ENCODE measurements at regions not wholly inside any gene's neighbourhood (a gene's known extent, or its start where the extent isn't known, plus 50 kb on each side); places are given as distances from the start of the nearest gene placed in this dataset.

DNA sequence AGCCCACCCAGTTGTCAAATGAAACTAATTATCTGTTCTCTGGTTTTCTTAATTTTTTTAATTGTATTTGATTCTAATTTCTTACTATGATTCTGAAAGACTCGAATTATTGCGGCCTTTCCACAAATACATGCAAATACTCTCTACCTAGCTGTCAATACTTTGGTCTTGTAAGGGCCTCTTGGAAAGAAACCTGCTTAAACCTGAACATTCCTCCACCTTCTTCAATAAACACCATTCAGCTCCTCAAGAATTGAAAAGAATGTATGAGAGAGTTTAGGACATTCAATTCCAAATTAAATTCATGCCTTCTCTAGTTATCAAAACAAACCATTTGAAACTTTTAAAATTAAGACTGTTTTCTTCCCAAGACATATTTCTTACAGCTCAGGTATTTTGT is 385.9 kb upstream of the NOCT start:
- TF ChIP-seq, protein P1, sequence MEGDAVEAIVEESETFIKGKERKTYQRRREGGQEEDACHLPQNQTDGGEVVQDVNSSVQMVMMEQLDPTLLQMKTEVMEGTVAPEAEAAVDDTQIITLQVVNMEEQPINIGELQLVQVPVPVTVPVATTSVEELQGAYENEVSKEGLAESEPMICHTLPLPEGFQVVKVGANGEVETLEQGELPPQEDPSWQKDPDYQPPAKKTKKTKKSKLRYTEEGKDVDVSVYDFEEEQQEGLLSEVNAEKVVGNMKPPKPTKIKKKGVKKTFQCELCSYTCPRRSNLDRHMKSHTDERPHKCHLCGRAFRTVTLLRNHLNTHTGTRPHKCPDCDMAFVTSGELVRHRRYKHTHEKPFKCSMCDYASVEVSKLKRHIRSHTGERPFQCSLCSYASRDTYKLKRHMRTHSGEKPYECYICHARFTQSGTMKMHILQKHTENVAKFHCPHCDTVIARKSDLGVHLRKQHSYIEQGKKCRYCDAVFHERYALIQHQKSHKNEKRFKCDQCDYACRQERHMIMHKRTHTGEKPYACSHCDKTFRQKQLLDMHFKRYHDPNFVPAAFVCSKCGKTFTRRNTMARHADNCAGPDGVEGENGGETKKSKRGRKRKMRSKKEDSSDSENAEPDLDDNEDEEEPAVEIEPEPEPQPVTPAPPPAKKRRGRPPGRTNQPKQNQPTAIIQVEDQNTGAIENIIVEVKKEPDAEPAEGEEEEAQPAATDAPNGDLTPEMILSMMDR (IDR thresholded peaks at IDR 0.05) = no peak
- TF ChIP-seq POLR2A (IDR thresholded peaks at IDR 0.05) = no peak
